AG08396 (cell line): ENCODE measurements at regions not wholly inside any gene's neighbourhood (a gene's known extent, or its start where the extent isn't known, plus 50 kb on each side); places are given as distances from the start of the nearest gene placed in this dataset.
A peak's percentile ranks its signal among the peaks of the same experiment; 100 is the strongest.
"Not testable (repeated sequence)": the region's sequence is repeated elsewhere in the genome, so short reads cannot be mapped to it uniquely, and the experiment has no call there.

Experiments used
- DNase-seq: peaks from one replicate; pipeline ENCODE4 v3.0.0; 2012; ENCODE audit warnings: low spot score, mixed read lengths

- DNase-seq, result not testable (repeated sequence)
Observed at GRCh38 chr9:87049929-87050608, 102.8 kb upstream of the GAS1 start.

DNA sequence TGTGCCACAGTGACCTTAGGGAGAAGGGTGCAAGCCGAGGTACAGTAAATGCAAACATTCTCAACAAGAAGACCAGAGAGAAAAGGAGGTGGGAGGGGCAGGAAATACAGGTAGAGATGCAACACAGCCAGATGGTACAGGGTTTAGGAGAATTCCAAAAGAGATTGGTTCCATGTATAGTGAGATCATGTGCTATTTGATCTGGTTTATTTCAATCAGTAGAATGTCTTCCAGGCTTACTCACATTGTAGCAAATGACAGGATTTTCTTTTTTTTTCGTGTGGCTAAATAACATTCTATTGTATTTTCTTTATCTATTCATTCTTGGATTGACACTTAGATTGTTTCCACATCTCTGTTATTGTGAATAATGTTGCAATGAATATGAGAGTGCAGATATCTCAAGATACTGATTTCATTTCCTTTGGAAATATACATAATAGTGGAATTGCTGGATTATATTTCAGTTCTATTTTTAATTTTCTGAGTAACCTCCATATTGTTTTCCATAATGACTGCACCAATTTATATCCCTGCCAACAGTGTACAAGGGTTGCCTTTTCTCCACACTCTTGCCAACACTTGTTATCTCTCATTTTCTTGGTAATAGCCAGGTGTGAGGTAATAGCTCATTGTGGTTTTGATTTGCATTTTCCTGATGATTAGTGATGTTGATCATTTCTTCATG, 107.8 kb upstream of the GAS1 start:
- no peak for DNase-seq

- DNase-seq, result no peak
Observed at GRCh38 chr9:87059772-87060171, 112.5 kb upstream of the GAS1 start.

GRCh38 chr9:87062746-87063145, 115.4 kb upstream of the GAS1 start:
- no peak for DNase-seq

GRCh38 chr9:87063246-87063645, 115.9 kb upstream of the GAS1 start:
- DNase-seq, result peak; percentile 34

- DNase-seq, result no peak
Observed at GRCh38 chr9:87063871-87064270, 116.6 kb upstream of the GAS1 start.

GRCh38 chr9:87064311-87064710, 117.0 kb upstream of the GAS1 start:
- no peak for DNase-seq

DNA sequence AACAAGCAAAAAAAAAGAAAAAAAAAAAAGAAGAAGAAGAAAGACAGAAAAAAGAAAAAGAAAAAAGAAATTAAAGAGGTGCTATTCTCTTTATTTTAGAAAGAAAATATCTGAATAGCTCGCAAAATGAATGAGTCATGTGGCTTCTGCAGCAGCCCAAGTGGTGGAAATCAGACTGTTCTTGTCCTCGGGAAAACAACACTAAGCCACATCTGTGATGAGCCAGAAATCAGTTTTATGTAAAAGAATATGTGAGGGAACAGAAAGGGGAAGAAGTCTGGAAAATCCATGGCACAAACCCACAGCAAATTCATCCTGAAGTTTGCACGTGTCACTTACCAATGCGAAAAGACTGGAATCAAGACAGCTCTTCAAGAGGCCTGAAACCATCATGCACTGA, 118.7 kb upstream of the GAS1 start:
- DNase-seq, result no peak

DNA sequence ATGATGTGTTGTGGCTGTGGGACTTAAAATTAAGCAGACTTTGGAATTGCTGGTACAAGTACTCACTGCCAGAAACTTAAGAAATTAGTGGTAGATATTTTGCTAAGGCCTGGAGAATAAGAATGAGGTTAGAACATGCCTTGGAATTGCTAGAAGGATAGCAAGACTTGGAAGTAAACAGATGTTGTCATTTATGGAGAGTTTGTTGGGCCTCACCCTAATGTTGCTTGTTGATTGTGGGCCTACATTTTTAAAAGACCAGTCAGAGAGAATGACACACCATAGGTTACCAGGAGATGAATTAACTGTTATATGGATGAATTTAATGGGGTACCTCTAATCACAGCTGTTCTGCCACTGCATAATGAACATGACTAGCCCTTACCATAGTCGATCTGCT, 120.1 kb upstream of the GAS1 start:
- no peak for DNase-seq

DNA sequence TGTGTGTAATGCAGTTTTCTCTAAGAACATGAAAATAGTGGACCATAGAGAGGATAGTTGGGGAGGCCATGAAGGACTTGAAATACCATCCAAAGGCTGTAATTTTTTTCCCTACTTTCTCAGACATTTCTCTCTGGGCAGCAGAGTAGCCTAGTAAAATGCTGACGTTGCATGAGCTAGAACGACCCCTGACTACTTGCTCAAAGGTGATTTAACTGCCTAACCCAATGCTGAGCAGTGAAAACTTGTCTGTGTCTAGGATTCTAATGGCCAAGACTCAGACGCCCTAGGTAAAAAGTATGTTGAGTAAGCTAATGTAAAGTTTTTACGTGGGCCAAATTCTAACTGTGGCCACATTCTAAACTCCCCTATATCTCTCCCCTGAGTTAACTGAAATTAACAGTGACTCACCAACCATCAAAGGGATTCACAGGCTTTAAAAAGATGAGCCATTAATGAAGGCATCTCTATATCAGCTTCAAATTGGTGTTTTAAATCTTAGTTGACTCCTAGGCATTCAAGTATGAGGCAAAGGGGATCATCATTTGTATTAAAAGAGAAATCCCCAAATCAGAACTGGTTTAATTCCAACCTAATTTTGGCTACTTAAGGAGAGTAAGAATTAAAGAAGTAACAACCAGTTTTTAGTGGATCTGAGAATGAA, 121.0 kb upstream of the GAS1 start:
- no peak for DNase-seq

GRCh38 chr9:87069690-87070089, 122.4 kb upstream of the GAS1 start:
- DNase-seq, result no peak

GRCh38 chr9:87070336-87070735, 123.0 kb upstream of the GAS1 start:
- no peak for DNase-seq

DNA sequence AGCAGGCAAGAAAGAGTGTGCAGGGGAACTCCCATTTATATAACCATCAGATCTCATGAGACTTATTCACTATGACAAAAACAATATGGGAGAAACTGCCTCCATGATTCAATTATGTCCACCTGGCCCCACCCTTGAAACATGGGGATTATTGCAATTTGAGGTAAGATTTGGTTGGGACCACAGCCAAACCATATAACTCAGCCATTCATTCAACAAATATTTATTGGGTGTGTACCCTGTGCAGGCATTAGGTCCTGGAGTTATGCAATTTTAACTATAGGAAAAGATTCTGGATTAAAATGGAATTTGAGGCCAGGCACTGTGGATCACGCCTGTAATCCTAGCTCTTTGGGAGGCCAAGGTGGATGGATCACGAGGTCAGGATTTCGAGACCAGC, 124.2 kb upstream of the GAS1 start:
- no peak for DNase-seq

DNA sequence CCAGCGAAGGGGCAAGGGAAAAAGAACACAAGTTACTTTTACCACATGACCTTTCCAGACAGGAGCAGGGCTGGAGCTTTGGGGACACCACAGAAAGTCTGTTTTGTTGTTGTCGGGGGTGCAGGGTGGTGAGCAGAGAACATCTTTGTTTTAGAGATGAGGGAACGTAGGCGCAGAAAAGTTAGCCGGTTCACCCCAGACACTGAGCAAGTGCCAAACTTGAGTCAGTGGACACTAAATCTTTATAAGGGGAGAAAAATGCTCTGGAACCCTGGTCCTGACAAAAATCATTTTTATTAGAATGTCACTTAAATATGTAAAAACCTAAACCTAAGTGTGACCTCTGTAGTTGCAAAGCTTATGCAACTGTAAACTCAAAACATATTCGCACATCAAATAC, 126.4 kb upstream of the GAS1 start:
- no peak for DNase-seq

DNA sequence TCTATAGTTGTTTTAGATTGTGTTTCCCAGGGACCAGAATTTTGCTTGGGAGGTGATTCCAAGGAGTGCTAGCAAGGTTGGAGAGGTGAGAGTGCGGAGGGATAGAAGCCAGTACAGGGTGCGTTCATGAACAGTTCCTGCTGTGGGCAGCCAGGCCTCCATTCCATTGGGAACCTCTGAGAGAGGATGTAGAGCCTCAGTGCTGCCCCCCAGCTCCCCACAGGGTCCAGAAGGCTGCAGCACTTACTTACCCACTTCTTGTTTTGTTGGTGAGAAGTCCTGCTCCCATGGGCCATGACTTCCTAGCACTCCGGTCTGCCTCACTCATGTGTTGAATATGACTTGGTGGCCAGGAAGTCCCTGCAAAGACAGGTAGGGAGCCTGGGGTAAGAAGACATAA, 128.2 kb upstream of the GAS1 start:
- no peak for DNase-seq

DNA sequence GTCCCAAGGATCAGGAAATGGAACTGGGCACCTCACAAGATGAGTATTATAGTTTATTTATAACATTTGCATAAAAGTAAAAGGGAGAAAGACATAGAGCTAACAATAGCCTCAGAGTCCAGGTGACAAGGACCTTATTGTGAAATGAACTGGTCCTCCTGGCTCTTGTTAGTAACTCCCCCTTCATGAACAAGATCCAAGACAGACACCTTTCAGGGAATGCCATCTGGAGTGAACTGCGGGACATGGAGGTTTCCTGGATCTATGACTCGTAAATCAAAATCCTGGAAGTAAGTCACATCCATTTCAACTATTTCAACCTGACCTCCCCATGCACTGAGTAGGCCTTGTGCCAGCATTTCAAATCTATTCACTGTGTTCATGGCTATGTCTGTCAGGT, 129.5 kb upstream of the GAS1 start:
- no peak for DNase-seq

- DNase-seq, result no peak
Observed at GRCh38 chr9:87077986-87078385, 130.7 kb upstream of the GAS1 start.

DNA sequence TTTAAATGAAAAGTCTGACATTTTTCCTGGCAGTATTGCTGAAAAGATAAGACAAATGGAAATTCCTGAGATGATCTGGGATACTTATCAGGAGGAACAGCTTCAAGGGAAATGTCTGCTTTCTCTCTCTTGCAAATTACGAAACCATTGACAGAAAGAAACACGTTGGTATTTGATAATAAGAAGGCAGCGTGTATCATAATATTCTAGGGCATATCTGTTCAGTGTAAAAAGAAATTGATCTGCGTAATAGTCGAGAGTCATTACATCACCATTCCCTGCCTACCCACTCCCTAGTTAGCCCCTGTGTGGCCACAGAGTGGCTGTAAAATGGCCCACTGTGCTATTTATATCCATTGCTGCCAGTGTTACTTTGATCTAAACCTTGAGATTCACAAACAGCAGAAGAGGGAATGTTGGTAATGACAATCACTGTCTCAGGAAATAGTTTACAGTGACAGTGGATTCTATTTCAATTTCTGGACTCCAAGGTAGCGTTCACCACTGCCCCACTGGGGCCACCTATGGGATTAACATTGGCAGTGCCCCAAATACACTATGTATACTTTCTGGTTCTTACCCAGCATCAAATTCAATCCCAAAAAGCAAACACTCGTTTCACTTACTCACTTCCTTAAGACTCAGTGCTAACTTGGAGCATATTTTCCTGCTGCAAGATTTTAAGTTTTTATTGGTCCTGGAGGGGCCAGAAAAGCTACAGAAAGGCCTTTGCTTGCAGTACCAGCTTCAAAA, 133.4 kb upstream of the GAS1 start:
- no peak for DNase-seq

DNA sequence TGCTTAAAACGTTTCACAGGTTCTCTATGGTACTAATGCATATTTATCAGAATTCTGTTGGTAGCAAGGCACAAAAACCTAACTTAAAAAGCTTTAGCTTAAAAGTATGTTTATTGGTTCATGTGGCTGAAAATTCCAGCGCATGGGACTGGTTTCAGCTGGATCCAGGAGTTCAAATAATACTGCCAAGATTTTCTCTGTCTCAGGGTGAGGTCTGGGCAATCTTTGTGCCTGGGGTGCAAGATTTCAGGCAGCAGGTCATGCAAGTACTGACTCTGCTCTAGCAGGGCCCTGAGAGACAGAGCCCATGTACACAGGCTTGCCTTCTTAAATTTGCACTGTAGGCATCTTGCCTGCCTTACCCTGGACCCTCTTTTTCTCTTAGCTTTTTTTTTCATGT, 134.2 kb upstream of the GAS1 start:
- no peak for DNase-seq

- DNase-seq, result no peak
Observed at GRCh38 chr9:87083986-87084385, 136.7 kb upstream of the GAS1 start.

GRCh38 chr9:87084407-87084806, 137.1 kb upstream of the GAS1 start:
- no peak for DNase-seq

GRCh38 chr9:87085073-87085472, 137.8 kb upstream of the GAS1 start:
- DNase-seq, result no peak

DNA sequence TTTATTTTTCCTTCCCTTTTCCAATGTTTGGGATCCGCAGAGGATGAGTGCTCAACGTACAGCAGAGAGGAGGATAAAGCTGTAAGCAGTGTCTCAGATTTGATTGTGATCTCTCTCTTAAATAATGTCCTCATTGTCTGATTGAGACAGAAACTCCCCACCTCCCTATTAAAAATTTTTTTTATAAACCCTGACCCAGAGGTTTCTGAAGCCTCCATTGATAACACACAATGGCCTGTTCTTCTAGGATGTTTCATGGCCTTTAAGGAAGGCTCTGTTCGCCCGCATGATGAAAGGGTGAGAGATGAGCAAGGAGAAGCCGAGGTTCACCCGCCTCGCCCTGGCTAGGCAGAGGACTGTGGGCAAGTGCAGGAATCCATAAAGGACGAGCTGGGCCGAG, 138.2 kb upstream of the GAS1 start:
- DNase-seq, result no peak
